ENCODE measurements at regions not wholly inside any gene's neighbourhood (a gene's known extent, or its start where the extent isn't known, plus 50 kb on each side); places are given as distances from the start of the nearest gene placed in this dataset.

DNA sequence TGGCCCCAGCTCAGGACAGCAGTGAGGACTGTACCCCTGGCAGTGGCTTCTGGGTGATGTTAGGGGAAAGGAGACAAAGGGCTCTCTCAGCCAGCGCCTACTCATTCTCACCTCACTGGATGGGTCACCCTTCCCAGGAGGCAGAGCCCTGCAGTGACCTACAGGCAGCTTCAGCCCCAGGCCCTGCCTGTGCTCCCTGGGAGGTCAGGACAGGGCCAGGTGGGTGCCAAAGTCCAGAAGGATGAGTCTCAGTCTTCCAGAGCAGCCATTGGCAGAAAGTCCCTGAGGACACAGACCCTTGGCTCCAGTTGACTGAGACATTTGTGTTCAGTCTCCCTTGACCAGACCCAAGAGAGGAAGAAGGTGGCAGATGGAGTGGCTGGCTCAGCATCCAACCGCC, 75.1 kb downstream of the TEX51 start:
- no peak overlapping the region for H3K27ac ChIP-seq (ENCODE audit: low read depth, low read length)
- no peak overlapping the region for H2BK5ac ChIP-seq (ENCODE audit: low read depth, low read length)
- no peaks in the 10 kb centered on the region for H3K79me1 ChIP-seq (ENCODE audit: low read depth, low read length)
- DNase-seq (ENCODE audit: low read depth in 1 of 2, low spot score in 2 of 2): no peak
- no peak overlapping the region for H2AFZ ChIP-seq (ENCODE audit: low read length)
- no peak overlapping the region for H3K23ac ChIP-seq (ENCODE audit: insufficient read length)
- FAIRE-seq: no peak
- no peak overlapping the region for H3K14ac ChIP-seq (ENCODE audit: insufficient read length)
- ChIA-PET CTCF (ENCODE audit: partially characterized antibody) (interaction anchor here (0.6 to 1.0 kb wide), 2 partner anchors 31 to 729 kb away, joined by 3 read pairs; no protein-coding TSS in a partner anchor), POLR2A (ENCODE audit: partially characterized antibody) (no interaction called here)
- H3K9ac ChIP-seq (replicated peaks in 1 of 4; ENCODE audit: extremely low read depth in 1 of 4, low read depth in 3 of 4, low read length in 3 of 4): no peak overlapping the region
- no peak overlapping the region for H4K5ac ChIP-seq (ENCODE audit: insufficient read length, low read depth, low read length)
- no peak overlapping the region for H3K18ac ChIP-seq (ENCODE audit: extremely low read depth, low read length)
- WGBS, 2 experiments (ENCODE audit: extremely low coverage in 1 of 2, insufficient coverage in 1 of 2, insufficient read length in 1 of 2, insufficient replicate concordance in 2 of 2, low coverage in 1 of 2, low lambda C conversion rate in 2 of 2, missing lambda C conversion rate in 1 of 2): 81% methylated on average over 2 of the region's 2 CpGs; no CpG with 5 or more reads in 1 of the 2 experiments
- H3K56ac ChIP-seq (replicated peaks; ENCODE audit: insufficient read length, low read depth, low read length): no peak overlapping the region
- H2BK120ac ChIP-seq (replicated peaks; ENCODE audit: low read depth, low read length): no peak overlapping the region
- no peak overlapping the region for H4K91ac ChIP-seq (replicated peaks; ENCODE audit: insufficient read length, low read length)
- no peak overlapping the region for H3K4me2 ChIP-seq (ENCODE audit: insufficient read depth in 1 of 2, low read depth in 2 of 2, low read length in 2 of 2)
- peaks cover 0 to 9% (median 5%) of the 10 kb centered on the region in 4 experiments; a peak in 3 of 7 replicates for H3K27me3 ChIP-seq (replicated peaks in 1 of 4; ENCODE audit: control insufficient read depth in 3 of 4, extremely low read depth in 1 of 4, insufficient read depth in 3 of 4, low read length in 3 of 4)
- H3K4me3 ChIP-seq (ENCODE audit: extremely low read depth in 1 of 4, insufficient read depth in 2 of 4, low read depth in 3 of 4, low read length in 4 of 4): no peak overlapping the region
- H2AK5ac ChIP-seq (ENCODE audit: low read depth, low read length): no peak overlapping the region
- no peak overlapping the region for H2BK15ac ChIP-seq (ENCODE audit: low read length)
- H4K8ac ChIP-seq (ENCODE audit: extremely low read depth, insufficient read depth, low read length): no peak overlapping the region
- no peaks in the 10 kb centered on the region for H3K9me3 ChIP-seq (ENCODE audit: insufficient read depth in 2 of 2, low read depth in 1 of 2, low read length in 1 of 2)
- no peaks in the 10 kb centered on the region for H3K23me2 ChIP-seq (ENCODE audit: low read depth, low read length)
- no peak overlapping the region for H2BK12ac ChIP-seq (ENCODE audit: low read depth, low read length)
- H3K79me2 ChIP-seq (ENCODE audit: control insufficient read depth in 1 of 2, insufficient read depth in 2 of 2, low read length in 2 of 2): no peaks in the 10 kb centered on the region
- no peak overlapping the region for H3K4ac ChIP-seq (replicated peaks; ENCODE audit: insufficient read length, low read depth, low read length)
- no peak overlapping the region for H2BK20ac ChIP-seq (ENCODE audit: low read length)
- H3K36me3 ChIP-seq (ENCODE audit: control insufficient read depth in 2 of 4, insufficient read depth in 4 of 4, low read length in 3 of 4): no peaks in the 10 kb centered on the region
- no peaks in the 10 kb centered on the region for H4K20me1 ChIP-seq (replicated peaks in 1 of 2; ENCODE audit: control insufficient read depth in 1 of 2, insufficient read depth in 2 of 2, low read length in 2 of 2)
- H3K4me1 ChIP-seq (replicated peaks in 1 of 4; ENCODE audit: control insufficient read depth in 3 of 4, insufficient read depth in 4 of 4, low read length in 3 of 4): peaks cover 0 to 17% (median 5%) of the 10 kb centered on the region in 4 experiments; a peak in 6 of 7 replicates
- TF ChIP-seq USF2 (IDR thresholded peaks at IDR 0.05; ENCODE audit: low read length) (no peak), SP2 (IDR thresholded peaks at IDR 0.05; ENCODE audit: low read length) (no peak), CBX8 (IDR thresholded peaks at IDR 0.05; ENCODE audit: borderline replicate concordance, low read depth, low read length) (no peak), RBBP5 (IDR thresholded peaks at IDR 0.05; ENCODE audit: borderline replicate concordance, low read depth, low read length) (no peak), RAD21 (IDR thresholded peaks at IDR 0.05 in 1 of 2, conservative IDR thresholded peaks at IDR 0.05 in 1 of 2; ENCODE audit: low read depth in 2 of 2, low read length in 2 of 2) (no peak), MAFK (IDR thresholded peaks at IDR 0.05; ENCODE audit: low read depth, low read length) (no peak), TAF7 (optimal IDR thresholded peaks at IDR 0.05; ENCODE audit: borderline replicate concordance, low read depth, low read length) (no peak), NRF1 (IDR thresholded peaks at IDR 0.05; ENCODE audit: low read depth, low read length) (no peak)
- TF ChIP-seq, protein P1, sequence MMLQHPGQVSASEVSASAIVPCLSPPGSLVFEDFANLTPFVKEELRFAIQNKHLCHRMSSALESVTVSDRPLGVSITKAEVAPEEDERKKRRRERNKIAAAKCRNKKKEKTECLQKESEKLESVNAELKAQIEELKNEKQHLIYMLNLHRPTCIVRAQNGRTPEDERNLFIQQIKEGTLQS (IDR thresholded peaks at IDR 0.05; ENCODE audit: insufficient read depth, low read depth, low read length): no peak
- TF ChIP-seq, protein P2, sequence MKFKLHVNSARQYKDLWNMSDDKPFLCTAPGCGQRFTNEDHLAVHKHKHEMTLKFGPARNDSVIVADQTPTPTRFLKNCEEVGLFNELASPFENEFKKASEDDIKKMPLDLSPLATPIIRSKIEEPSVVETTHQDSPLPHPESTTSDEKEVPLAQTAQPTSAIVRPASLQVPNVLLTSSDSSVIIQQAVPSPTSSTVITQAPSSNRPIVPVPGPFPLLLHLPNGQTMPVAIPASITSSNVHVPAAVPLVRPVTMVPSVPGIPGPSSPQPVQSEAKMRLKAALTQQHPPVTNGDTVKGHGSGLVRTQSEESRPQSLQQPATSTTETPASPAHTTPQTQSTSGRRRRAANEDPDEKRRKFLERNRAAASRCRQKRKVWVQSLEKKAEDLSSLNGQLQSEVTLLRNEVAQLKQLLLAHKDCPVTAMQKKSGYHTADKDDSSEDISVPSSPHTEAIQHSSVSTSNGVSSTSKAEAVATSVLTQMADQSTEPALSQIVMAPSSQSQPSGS (IDR thresholded peaks at IDR 0.05; ENCODE audit: low read length): no peak

Data from H1 (cell line).